K562 (cell line): ENCODE measurements at regions not wholly inside any gene's neighbourhood (a gene's known extent, or its start where the extent isn't known, plus 50 kb on each side); places are given as distances from the start of the nearest gene placed in this dataset.

Experiments used
- CHCHD3 ChIP-seq: fragments of 250-450 bp; sonication (Bioruptor Pico); IDR thresholded peaks from 2 replicates; pipeline ENCODE4 v2.1.2; 2022; ENCODE audit warnings: mild to moderate bottlenecking
- ZNF282 ChIP-seq: sonication (generic); formaldehyde crosslinking; IDR thresholded peaks from 2 replicates; pipeline ENCODE4 v1.8.1; 2023; ENCODE audit warnings: missing genetic modification reagents

- TF ChIP-seq CHCHD3 (CRISPR knock-in tag) (no peak), ZNF282 (CRISPR knock-in tag) (no peak)
Measured at GRCh38 chr3:26840272-26840870, 217.8 kb downstream of the LRRC3B start.
